ENCODE measurements at regions not wholly inside any gene's neighbourhood (a gene's known extent, or its start where the extent isn't known, plus 50 kb on each side); places are given as distances from the start of the nearest gene placed in this dataset.

- TF ChIP-seq POLR2AphosphoS5 (IDR thresholded peaks at IDR 0.05), result no peak
- no peak for TF ChIP-seq CTCF (IDR thresholded peaks at IDR 0.05)
- TF ChIP-seq POLR2A (IDR thresholded peaks at IDR 0.05), result no peak
Observed at GRCh38 chr15:93483923-93484322, 394.9 kb upstream of the RGMA start.
